Muscle layer of colon (tissue), 2 donors: ENCODE measurements at regions not wholly inside any gene's neighbourhood (a gene's known extent, or its start where the extent isn't known, plus 50 kb on each side); places are given as distances from the start of the nearest gene placed in this dataset.
A peak's percentile ranks its signal among the peaks of the same experiment; 100 is the strongest.

ENCODE experiments used
- H3K27ac ChIP-seq: one replicate; pipeline ENCODE4 v1.7.0; 2013; ENCODE audit warnings: low read depth, mild to moderate bottlenecking, low read length, moderate library complexity
- H3K27me3 ChIP-seq, 2 donors: one replicate each; pipeline ENCODE4 v1.7.0; 2013; ENCODE audit warnings: low read length in 2 of 2, mild to moderate bottlenecking in 2 of 2; ENCODE audit not compliant: insufficient read depth in 2 of 2, control insufficient read depth in 1 of 2
- H3K36me3 ChIP-seq: one replicate; pipeline ENCODE4 v1.7.0; 2013; ENCODE audit warnings: mild to moderate bottlenecking, low read length; ENCODE audit not compliant: insufficient read depth
- H3K4me1 ChIP-seq: one replicate; pipeline ENCODE4 v1.7.0; 2013; ENCODE audit warnings: mild to moderate bottlenecking, low read length; ENCODE audit not compliant: insufficient read depth
- H3K4me3 ChIP-seq, 2 donors: one replicate each; pipeline ENCODE4 v1.7.0; 2013; ENCODE audit warnings: low read length in 2 of 2, low read depth in 1 of 2, mild to moderate bottlenecking in 1 of 2, moderate library complexity in 1 of 2
- H3K9ac ChIP-seq: one replicate; pipeline ENCODE4 v1.7.0; 2013; ENCODE audit warnings: low read length
- H3K9me3 ChIP-seq: one replicate; pipeline ENCODE4 v1.7.0; 2013; ENCODE audit warnings: mild to moderate bottlenecking, low read length
- donor health status: abdominal sarcoma.
- donor health status: Adenocarcinoma of cecum.

- Histone ChIP-seq H3K36me3 (no peaks in the 10 kb centered on the region), H3K27ac (no peak overlapping the region), H3K9me3 (no peaks in the 10 kb centered on the region), H3K4me1 (peaks cover 25% of the 10 kb centered on the region), H3K9ac (no peak overlapping the region), H3K4me3 (no peak overlapping the region), H3K27me3 (no peaks in the 10 kb centered on the region)
These were observed 67.5 kb upstream of the ERCC6L2 start for GRCh38 chr9:95808011-95808410.

- H3K27me3 ChIP-seq, result no peaks in the 10 kb centered on the region
- no peak overlapping the region for H3K9ac ChIP-seq
- peak overlapping the region; percentile 56 for H3K27ac ChIP-seq
- no peak overlapping the region for H3K4me3 ChIP-seq
- peaks cover 25% of the 10 kb centered on the region for H3K4me1 ChIP-seq
- H3K9me3 ChIP-seq, result no peaks in the 10 kb centered on the region
- H3K36me3 ChIP-seq, result no peaks in the 10 kb centered on the region
These were observed 68.1 kb upstream of the ERCC6L2 start for GRCh38 chr9:95807326-95807947.

GRCh38 chr9:95803197-95803596, 72.3 kb upstream of the ERCC6L2 start:
- H3K27me3 ChIP-seq, result no peaks in the 10 kb centered on the region
- H3K4me3 ChIP-seq, result no peak overlapping the region
- H3K9ac ChIP-seq, result no peak overlapping the region
- no peak overlapping the region for H3K27ac ChIP-seq
- no peaks in the 10 kb centered on the region for H3K36me3 ChIP-seq
- H3K4me1 ChIP-seq, result peaks cover 21% of the 10 kb centered on the region
- no peaks in the 10 kb centered on the region for H3K9me3 ChIP-seq

- Histone ChIP-seq H3K27ac (no peak overlapping the region), H3K9ac (no peak overlapping the region), H3K36me3 (no peaks in the 10 kb centered on the region), H3K4me1 (peaks cover 8% of the 10 kb centered on the region), H3K27me3 (no peaks in the 10 kb centered on the region), H3K9me3 (no peaks in the 10 kb centered on the region), H3K4me3 (no peak overlapping the region)
These were observed 73.7 kb upstream of the ERCC6L2 start for GRCh38 chr9:95801797-95802196.

GRCh38 chr9:95796029-95796428, 79.5 kb upstream of the ERCC6L2 start:
- no peak overlapping the region for H3K9ac ChIP-seq
- H3K36me3 ChIP-seq, result no peaks in the 10 kb centered on the region
- no peak overlapping the region for H3K4me3 ChIP-seq
- no peaks in the 10 kb centered on the region for H3K4me1 ChIP-seq
- no peak overlapping the region for H3K27ac ChIP-seq
- H3K27me3 ChIP-seq, result no peaks in the 10 kb centered on the region
- no peaks in the 10 kb centered on the region for H3K9me3 ChIP-seq

GRCh38 chr9:95793924-95794828, 81.3 kb upstream of the ERCC6L2 start:
- Histone ChIP-seq H3K27me3 (no peaks in the 10 kb centered on the region), H3K9ac (no peak overlapping the region), H3K4me1 (no peaks in the 10 kb centered on the region), H3K27ac (no peak overlapping the region), H3K36me3 (no peaks in the 10 kb centered on the region), H3K9me3 (no peaks in the 10 kb centered on the region), H3K4me3 (no peak overlapping the region)

- Histone ChIP-seq H3K9me3 (no peaks in the 10 kb centered on the region), H3K36me3 (no peaks in the 10 kb centered on the region), H3K4me3 (no peak overlapping the region), H3K9ac (no peak overlapping the region), H3K27ac (no peak overlapping the region), H3K4me1 (peaks cover 9% of the 10 kb centered on the region), H3K27me3 (no peaks in the 10 kb centered on the region)
These were observed 83.8 kb upstream of the ERCC6L2 start for GRCh38 chr9:95791695-95792094.

GRCh38 chr9:95791286-95791685, 84.2 kb upstream of the ERCC6L2 start:
- peaks cover 9% of the 10 kb centered on the region for H3K4me1 ChIP-seq
- H3K4me3 ChIP-seq, result no peak overlapping the region
- no peaks in the 10 kb centered on the region for H3K36me3 ChIP-seq
- no peak overlapping the region for H3K27ac ChIP-seq
- no peak overlapping the region for H3K9ac ChIP-seq
- H3K9me3 ChIP-seq, result no peaks in the 10 kb centered on the region
- no peaks in the 10 kb centered on the region for H3K27me3 ChIP-seq

- Histone ChIP-seq H3K4me3 (no peak overlapping the region), H3K27me3 (no peaks in the 10 kb centered on the region), H3K4me1 (peaks cover 9% of the 10 kb centered on the region), H3K9ac (no peak overlapping the region), H3K27ac (no peak overlapping the region), H3K36me3 (no peaks in the 10 kb centered on the region), H3K9me3 (no peaks in the 10 kb centered on the region)
These were observed 86.9 kb upstream of the ERCC6L2 start for GRCh38 chr9:95788521-95788991.

- no peaks in the 10 kb centered on the region for H3K9me3 ChIP-seq
- H3K4me3 ChIP-seq, result no peak overlapping the region
- H3K27ac ChIP-seq, result no peak overlapping the region
- no peaks in the 10 kb centered on the region for H3K36me3 ChIP-seq
- no peak overlapping the region for H3K9ac ChIP-seq
- H3K4me1 ChIP-seq, result peaks cover 9% of the 10 kb centered on the region
- H3K27me3 ChIP-seq, result no peaks in the 10 kb centered on the region
These were observed 87.5 kb upstream of the ERCC6L2 start for GRCh38 chr9:95788021-95788420.

GRCh38 chr9:95785209-95785608, 90.3 kb upstream of the ERCC6L2 start:
- Histone ChIP-seq H3K9me3 (no peaks in the 10 kb centered on the region), H3K27ac (no peak overlapping the region), H3K27me3 (no peaks in the 10 kb centered on the region), H3K4me3 (no peak overlapping the region), H3K9ac (no peak overlapping the region), H3K4me1 (peaks cover 9% of the 10 kb centered on the region), H3K36me3 (no peaks in the 10 kb centered on the region)
